Body of pancreas (tissue), 4 donors: ENCODE measurements at regions not wholly inside any gene's neighbourhood (a gene's known extent, or its start where the extent isn't known, plus 50 kb on each side); places are given as distances from the start of the nearest gene placed in this dataset.

Experiments
- ATAC-seq: fragments of 150-250 bp; one replicate; pipeline ENCODE4 v1.9.1; 2016
- DNase-seq, 4 donors: peaks; one replicate each; pipeline ENCODE4 v3.0.0-alpha.2; 2019
- H3K27ac ChIP-seq, 4 donors: fragments of 200-600 bp; sonication (generic); 1 replicate in 3 of 4; 2 replicates in 1 of 4; pipeline versions ENCODE4 v1.5.1 to v1.6.1; 2016 to 2019; ENCODE audit warnings: mild to moderate bottlenecking in 1 of 4, mixed read lengths in 1 of 4, moderate library complexity in 1 of 4
- H3K27me3 ChIP-seq, 2 donors: fragments of 200-600 bp; sonication (generic); one replicate each; pipeline ENCODE4 v1.6.0; 2016; ENCODE audit warnings: mild to moderate bottlenecking in 1 of 2
- H3K36me3 ChIP-seq, 2 donors: fragments of 200-600 bp; sonication (generic); replicated peaks in 1 of 2; 2 replicates each; pipeline ENCODE4 v1.5.1; 2016; ENCODE audit warnings: low read depth in 2 of 2; ENCODE audit not compliant: insufficient read depth in 1 of 2
- H3K4me1 ChIP-seq: fragments of 200-600 bp; sonication (generic); one replicate; pipeline ENCODE4 v1.6.0; 2016
- H3K4me3 ChIP-seq, 2 donors: fragments of 200-600 bp; sonication (generic); 1 replicate in 1 of 2; 2 replicates in 1 of 2; pipeline ENCODE4 v1.5.1; 2016 to 2019
- H3K9me3 ChIP-seq, 3 donors: fragments of 200-600 bp; sonication (generic); 1 replicate in 2 of 3; 2 replicates in 1 of 3; pipeline ENCODE4 v1.5.1; 2016
- POLR2A ChIP-seq, 3 donors: fragments of 450-650 bp; IDR thresholded peaks; one replicate each; pipeline ENCODE4 v1.6.1; 2016; ENCODE audit warnings: antibody characterized with exemption in 3 of 3, mild to moderate bottlenecking in 2 of 3
- WGBS, 2 donors: methylation state at CpG; one replicate each; pipeline ENCODE4 v1.1.5; 2017; 5-methylcytosine and 5-hydroxymethylcytosine counted together
- intact Hi-C: fragments of 100-400 bp; cut with DNase I; formaldehyde crosslinking; loops from one replicate; pipeline ENCODE4 v1.15.1; 2023
- TF ChIP-seq, protein P1 (sequence below), 7 experiments: fragments of 450-650 bp in 4 of 7; fragments of 200-600 bp in 3 of 7; sonication (generic) in 3 of 7; IDR thresholded peaks; one replicate each; pipeline ENCODE4 v1.5.1; 2016 to 2019; ENCODE audit warnings: antibody characterized with exemption in 7 of 7

DNA sequence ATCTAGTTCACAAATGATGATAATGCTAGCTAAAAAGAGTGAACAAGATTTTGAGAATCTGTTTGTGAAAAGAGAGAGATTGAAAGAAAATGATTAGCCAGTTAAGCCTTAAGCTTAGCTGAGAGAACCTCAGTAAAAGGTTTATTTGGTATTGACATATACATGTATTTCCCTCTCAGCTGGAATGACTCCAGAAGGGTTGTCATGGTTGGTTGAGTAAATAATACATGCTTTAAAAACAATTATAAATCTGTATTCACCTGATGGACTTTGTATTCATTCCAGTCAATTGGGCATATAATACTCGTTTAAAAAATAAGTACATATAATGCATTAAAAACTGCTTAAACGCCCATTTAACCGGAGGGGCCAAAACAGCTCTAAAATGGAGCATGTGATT lies 181.4 kb downstream of the GRB14 start:
- Histone ChIP-seq H3K9me3 (no peaks in the 10 kb centered on the region), H3K4me1 (no peaks in the 10 kb centered on the region), H3K27me3 (no peaks in the 10 kb centered on the region), H3K36me3 (no peaks in the 10 kb centered on the region), H3K27ac (no peak overlapping the region), H3K4me3 (no peak overlapping the region)
- intact Hi-C loops, result no loop called here
- 80 to 82% methylated on average over 3 of the region's 3 CpGs for WGBS, 2 donors
- TF ChIP-seq, protein P1, sequence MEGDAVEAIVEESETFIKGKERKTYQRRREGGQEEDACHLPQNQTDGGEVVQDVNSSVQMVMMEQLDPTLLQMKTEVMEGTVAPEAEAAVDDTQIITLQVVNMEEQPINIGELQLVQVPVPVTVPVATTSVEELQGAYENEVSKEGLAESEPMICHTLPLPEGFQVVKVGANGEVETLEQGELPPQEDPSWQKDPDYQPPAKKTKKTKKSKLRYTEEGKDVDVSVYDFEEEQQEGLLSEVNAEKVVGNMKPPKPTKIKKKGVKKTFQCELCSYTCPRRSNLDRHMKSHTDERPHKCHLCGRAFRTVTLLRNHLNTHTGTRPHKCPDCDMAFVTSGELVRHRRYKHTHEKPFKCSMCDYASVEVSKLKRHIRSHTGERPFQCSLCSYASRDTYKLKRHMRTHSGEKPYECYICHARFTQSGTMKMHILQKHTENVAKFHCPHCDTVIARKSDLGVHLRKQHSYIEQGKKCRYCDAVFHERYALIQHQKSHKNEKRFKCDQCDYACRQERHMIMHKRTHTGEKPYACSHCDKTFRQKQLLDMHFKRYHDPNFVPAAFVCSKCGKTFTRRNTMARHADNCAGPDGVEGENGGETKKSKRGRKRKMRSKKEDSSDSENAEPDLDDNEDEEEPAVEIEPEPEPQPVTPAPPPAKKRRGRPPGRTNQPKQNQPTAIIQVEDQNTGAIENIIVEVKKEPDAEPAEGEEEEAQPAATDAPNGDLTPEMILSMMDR (IDR thresholded peaks at IDR 0.05), result no peak
- no peak for TF ChIP-seq POLR2A (IDR thresholded peaks at IDR 0.05)
- no peak for ATAC-seq
- DNase-seq, result no peak

DNA sequence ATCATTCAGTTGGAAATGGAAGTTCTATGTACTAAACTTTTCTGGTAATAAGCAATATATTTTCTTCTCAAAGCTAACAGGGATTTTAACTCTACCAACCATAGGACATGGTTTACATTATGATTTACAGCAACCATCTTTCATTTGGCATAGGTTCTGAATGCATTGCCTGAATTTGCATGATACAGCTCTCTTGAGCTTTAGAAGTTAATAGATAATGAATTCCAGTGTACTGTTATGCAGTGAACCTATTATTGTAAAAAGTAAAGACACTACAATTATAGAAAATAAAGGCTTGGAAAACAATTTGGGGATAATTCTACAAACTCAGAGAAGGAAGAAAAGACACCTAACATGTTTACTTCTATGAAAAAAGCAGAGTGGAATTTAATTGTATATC lies 182.0 kb downstream of the GRB14 start:
- H3K9me3 ChIP-seq, result no peaks in the 10 kb centered on the region
- H3K36me3 ChIP-seq, result no peaks in the 10 kb centered on the region
- no peak for ATAC-seq
- intact Hi-C loops, result no loop called here
- DNase-seq, result no peak
- H3K4me3 ChIP-seq, result no peak overlapping the region
- H3K4me1 ChIP-seq, result no peaks in the 10 kb centered on the region
- no peak for TF ChIP-seq POLR2A (IDR thresholded peaks at IDR 0.05)
- TF ChIP-seq, protein P1 (IDR thresholded peaks at IDR 0.05), result no peak
- H3K27ac ChIP-seq, result no peak overlapping the region
- H3K27me3 ChIP-seq, result no peaks in the 10 kb centered on the region

DNA sequence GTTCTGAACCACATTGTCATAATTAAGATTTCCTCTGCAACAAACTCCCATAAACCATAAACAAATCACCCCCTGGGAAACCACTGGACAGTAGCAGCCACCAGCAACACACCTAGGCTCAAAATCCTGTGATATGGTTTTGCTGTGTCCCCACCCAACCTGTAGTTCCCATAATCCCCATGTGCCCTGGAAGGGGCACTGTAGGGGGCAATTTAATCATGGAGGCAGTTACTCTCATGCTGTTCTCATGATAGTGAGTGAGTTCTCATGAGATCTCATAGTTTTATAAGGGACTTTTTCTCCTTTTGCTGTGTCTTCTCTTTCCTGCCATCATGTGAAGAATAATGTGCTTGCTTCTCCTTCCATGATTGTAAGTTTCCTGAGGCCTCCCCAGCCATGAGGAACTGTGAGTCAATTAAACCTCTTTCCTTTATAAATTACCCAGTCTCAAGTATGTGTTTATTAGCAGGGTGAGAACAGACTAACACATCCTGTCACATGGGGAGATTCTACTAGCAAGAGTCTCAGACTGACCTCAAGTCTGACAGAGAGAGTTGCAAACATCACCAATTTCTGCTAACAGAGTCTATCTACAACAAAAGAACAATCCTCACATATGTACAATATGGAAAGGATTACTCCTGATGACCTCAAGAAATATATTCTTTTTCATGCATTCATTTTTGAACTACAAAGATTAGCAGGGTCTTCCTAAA lies 182.6 kb downstream of the GRB14 start:
- ATAC-seq (no peak), DNase-seq (no peak)
- intact Hi-C loops, result no loop called here
- no peaks in the 10 kb centered on the region for H3K4me1 ChIP-seq
- H3K4me3 ChIP-seq, result no peak overlapping the region
- no peak overlapping the region for H3K27ac ChIP-seq
- no peaks in the 10 kb centered on the region for H3K9me3 ChIP-seq
- H3K27me3 ChIP-seq, result no peaks in the 10 kb centered on the region
- H3K36me3 ChIP-seq, result no peaks in the 10 kb centered on the region
- TF ChIP-seq POLR2A (IDR thresholded peaks at IDR 0.05), result no peak
- TF ChIP-seq, protein P1 (IDR thresholded peaks at IDR 0.05), result no peak

DNA sequence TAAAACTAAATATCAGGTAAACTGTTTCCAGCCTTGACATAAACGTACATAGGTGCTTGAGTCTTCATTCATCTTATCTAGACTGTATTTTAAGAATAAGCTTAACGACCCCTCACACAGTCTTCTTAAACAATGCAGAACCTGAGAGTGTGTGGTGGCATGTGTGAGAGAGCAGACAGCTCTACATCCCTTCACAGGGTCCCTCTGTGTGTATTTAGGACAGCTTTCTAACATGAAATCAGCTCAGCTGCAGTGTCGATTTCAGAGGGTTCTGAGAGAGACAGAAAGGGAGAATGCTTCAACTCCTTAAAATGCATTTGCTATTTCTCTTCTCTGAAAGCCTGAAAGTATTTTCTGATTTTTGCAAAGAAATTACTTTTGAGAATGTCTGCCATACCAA lies 185.2 kb downstream of the GRB14 start:
- 30 to 41% methylated on average over 3 of the region's 3 CpGs for WGBS, 2 donors
- no peak overlapping the region for H3K27ac ChIP-seq
- no peaks in the 10 kb centered on the region for H3K36me3 ChIP-seq
- intact Hi-C loops, result no loop called here
- DNase-seq (no peak), ATAC-seq (no peak)
- H3K4me1 ChIP-seq, result no peaks in the 10 kb centered on the region
- no peaks in the 10 kb centered on the region for H3K27me3 ChIP-seq
- TF ChIP-seq, protein P1 (IDR thresholded peaks at IDR 0.05), result no peak
- TF ChIP-seq POLR2A (IDR thresholded peaks at IDR 0.05), result no peak
- no peak overlapping the region for H3K4me3 ChIP-seq
- H3K9me3 ChIP-seq, result no peaks in the 10 kb centered on the region

DNA sequence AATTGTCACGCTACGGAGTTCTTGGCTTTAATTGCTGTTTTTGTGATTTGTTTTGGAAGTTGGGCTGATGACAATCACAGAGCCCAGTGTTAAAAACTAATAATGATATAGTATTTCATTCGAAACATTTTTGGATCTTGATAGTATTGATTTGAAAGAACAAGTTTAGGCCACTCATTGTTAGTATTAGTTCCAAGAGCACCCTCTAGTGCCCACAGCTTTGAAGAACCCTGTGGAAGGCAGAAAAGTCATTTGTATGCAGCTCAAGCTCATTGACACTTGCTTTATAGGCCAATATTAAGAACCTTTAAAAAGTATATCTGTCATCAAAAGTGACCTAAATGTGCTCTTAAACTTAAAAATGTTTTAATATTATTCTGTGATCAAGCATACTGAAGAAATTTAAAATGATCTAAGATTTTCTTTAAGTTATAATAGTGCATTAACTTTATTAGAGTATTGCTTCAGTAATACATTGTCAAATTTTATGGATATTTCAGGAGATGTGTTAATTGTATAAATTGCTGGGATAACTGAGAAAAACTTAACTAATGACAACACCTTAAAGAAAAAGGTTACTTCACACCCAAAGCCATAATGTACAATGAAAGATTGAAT lies 191.0 kb downstream of the GRB14 start:
- 58 to 62% methylated on average over 3 of the region's 3 CpGs for WGBS, 2 donors
- no peak for TF ChIP-seq POLR2A (IDR thresholded peaks at IDR 0.05)
- TF ChIP-seq, protein P1 (IDR thresholded peaks at IDR 0.05), result peak; percentile 20 to 43 (median 36)
- DNase-seq, result peak; percentile 19 to 39 (median 26)
- Histone ChIP-seq H3K9me3 (no peaks in the 10 kb centered on the region), H3K27ac (no peak overlapping the region), H3K27me3 (no peaks in the 10 kb centered on the region), H3K4me1 (no peaks in the 10 kb centered on the region), H3K4me3 (no peak overlapping the region), H3K36me3 (no peaks in the 10 kb centered on the region)
- no peak for ATAC-seq
- intact Hi-C loops, result no loop called here
